Nephron progenitor cell (in vitro differentiated cells): ENCODE measurements at regions not wholly inside any gene's neighbourhood (a gene's known extent, or its start where the extent isn't known, plus 50 kb on each side); places are given as distances from the start of the nearest gene placed in this dataset.

Source experiments
- DNase-seq: peaks from one replicate; pipeline ENCODE4 v3.0.0; 2021
- H3K27ac Mint-ChIP-seq: 2 replicates; pipeline ENCODE4 v1.8.0; 2021; ENCODE audit warnings: mild to moderate bottlenecking, moderate library complexity, mixed read lengths
- H3K27me3 Mint-ChIP-seq: 2 replicates; pipeline ENCODE4 v1.8.0; 2021; ENCODE audit warnings: mild to moderate bottlenecking, low read depth, mixed read lengths; ENCODE audit not compliant: poor library complexity
- H3K36me3 Mint-ChIP-seq: 2 replicates; pipeline ENCODE4 v1.8.0; 2021; ENCODE audit warnings: low read depth, mixed read lengths
- H3K4me1 Mint-ChIP-seq: 2 replicates; pipeline ENCODE4 v1.8.0; 2021; ENCODE audit warnings: mixed read lengths
- H3K4me3 Mint-ChIP-seq: 2 replicates; pipeline ENCODE4 v1.8.0; 2021; ENCODE audit warnings: mild to moderate bottlenecking, moderate library complexity, mixed read lengths
- H3K9me3 Mint-ChIP-seq: 2 replicates; pipeline ENCODE4 v1.8.0; 2021; ENCODE audit warnings: mild to moderate bottlenecking, moderate library complexity, mixed read lengths
- TF ChIP-seq, protein P1 (sequence below): fragments of 200-600 bp; sonication (generic); IDR thresholded peaks from 2 replicates; pipeline ENCODE4 v1.5.0; 2021; ENCODE audit warnings: antibody characterized with exemption

DNA sequence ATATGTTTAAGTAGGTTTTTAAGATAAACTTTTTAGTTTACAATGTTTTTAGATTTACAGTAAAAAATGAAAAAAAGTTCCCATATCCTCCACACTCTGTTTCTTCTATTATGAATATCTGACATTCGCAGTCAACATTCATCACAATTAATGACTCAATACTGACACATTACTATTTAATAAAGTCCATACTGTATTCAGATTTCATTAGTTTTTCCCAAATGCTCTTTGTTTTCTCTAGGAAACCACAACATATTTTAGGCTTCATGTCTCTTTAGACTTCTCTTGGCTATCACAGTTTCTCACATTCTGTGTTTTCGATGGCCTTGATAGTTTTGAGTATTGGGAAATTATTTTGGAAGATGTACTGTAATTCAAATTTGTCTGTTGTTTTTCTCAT, 399.8 kb downstream of the SLC6A15 start:
- TF ChIP-seq, protein P1, sequence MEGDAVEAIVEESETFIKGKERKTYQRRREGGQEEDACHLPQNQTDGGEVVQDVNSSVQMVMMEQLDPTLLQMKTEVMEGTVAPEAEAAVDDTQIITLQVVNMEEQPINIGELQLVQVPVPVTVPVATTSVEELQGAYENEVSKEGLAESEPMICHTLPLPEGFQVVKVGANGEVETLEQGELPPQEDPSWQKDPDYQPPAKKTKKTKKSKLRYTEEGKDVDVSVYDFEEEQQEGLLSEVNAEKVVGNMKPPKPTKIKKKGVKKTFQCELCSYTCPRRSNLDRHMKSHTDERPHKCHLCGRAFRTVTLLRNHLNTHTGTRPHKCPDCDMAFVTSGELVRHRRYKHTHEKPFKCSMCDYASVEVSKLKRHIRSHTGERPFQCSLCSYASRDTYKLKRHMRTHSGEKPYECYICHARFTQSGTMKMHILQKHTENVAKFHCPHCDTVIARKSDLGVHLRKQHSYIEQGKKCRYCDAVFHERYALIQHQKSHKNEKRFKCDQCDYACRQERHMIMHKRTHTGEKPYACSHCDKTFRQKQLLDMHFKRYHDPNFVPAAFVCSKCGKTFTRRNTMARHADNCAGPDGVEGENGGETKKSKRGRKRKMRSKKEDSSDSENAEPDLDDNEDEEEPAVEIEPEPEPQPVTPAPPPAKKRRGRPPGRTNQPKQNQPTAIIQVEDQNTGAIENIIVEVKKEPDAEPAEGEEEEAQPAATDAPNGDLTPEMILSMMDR, result no peak
- Mint-ChIP-seq H3K4me3 (no peak overlapping the region), H3K4me1 (peaks cover 19% of the 10 kb centered on the region), H3K27me3 (no peaks in the 10 kb centered on the region), H3K9me3 (no peaks in the 10 kb centered on the region), H3K36me3 (no peaks in the 10 kb centered on the region), H3K27ac (no peak overlapping the region)
- DNase-seq, result no peak

DNA sequence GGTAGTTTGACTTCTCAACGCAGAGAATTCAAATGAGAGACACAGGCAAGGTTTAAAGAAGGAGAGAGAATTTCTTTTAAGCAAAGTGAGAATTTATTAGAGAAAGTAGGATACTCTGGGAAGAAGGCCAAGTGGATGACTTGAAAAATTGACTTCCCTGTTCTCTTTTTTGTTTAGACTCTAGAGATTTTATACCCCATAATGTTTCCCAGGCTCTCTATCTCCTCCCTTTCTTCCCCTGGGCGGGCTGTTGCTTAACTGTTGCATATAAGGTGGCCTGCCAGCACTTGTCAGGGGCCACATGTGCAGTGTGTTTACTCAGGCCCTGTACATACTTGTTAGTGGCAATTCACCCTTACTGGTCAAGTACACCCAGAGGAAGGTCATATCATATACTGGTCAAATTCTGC, 403.7 kb downstream of the SLC6A15 start:
- Mint-ChIP-seq H3K4me1 (peaks cover 21% of the 10 kb centered on the region), H3K27ac (no peak overlapping the region), H3K36me3 (no peaks in the 10 kb centered on the region), H3K4me3 (no peak overlapping the region), H3K9me3 (no peaks in the 10 kb centered on the region), H3K27me3 (no peaks in the 10 kb centered on the region)
- no peak for DNase-seq
- TF ChIP-seq, protein P1, result no peak

DNA sequence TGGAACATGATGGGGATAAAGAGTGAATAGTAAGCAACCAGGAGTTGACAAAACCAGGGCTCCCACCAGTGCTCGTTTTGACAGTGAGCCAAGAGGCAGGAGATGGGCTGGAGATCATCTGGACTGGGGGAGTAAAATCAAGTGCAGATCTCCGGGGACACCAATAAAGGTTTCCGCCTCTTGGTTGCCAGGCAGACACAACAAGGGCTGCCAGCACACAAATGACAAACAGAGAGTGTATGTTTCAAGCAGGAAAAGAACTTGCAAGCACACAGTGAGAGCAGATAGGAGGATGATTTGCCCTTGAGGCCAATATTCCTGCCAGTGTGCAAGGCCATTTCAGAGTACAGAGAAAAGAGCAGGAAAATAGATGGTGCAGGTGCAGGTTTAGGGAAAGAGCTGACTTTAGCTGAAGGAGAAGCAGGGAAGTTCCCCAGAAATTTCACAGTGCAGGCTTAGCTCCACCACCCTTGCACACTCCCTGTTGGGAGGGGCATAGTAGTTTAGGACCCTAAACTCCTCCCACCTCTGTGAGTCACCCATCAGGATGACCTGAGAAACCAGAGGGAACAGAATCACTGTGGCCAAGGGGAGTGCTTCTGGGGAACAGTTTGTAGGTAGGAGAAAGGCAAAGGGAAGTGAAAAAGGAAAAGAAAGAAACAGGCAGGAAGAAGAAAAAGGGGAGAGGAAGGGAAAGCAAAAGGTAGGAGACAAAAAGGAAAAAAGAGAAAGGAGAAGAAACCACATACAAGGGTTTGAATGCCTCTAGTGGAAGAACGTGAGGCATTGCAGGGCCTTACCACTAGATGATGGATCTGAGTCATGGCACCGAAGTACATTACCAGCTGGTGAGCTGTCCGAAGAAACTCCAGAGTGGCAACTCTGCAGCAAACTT, 404.4 kb downstream of the SLC6A15 start:
- Mint-ChIP-seq H3K36me3 (no peaks in the 10 kb centered on the region), H3K27ac (peak overlapping the region; percentile 11), H3K4me1 (peaks cover 22% of the 10 kb centered on the region), H3K27me3 (no peaks in the 10 kb centered on the region), H3K9me3 (no peaks in the 10 kb centered on the region), H3K4me3 (peak overlapping the region; percentile 28)
- DNase-seq, result peak; percentile 3
- TF ChIP-seq, protein P1, result peak; percentile 18

DNA sequence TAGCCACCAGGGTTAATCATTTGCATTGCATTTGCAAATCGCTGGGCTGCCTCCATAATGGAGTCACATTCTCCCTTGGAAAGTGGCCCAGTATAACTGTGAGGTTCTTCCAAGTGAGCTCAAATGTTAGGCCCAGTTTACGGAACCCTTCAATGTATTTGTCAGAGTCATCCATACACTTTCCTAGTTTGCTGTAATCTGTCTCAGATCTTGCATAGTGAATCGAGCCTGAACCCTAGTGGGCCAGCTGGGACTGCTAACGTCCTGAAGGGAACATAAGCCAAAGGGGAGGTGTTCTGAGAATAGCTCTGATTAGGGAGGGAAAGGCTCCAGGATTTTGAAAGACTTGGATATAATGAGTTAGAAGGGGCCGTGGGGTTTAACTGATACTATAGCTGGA, 406.3 kb downstream of the SLC6A15 start:
- TF ChIP-seq, protein P1, result no peak
- Mint-ChIP-seq H3K27me3 (no peaks in the 10 kb centered on the region), H3K36me3 (no peaks in the 10 kb centered on the region), H3K9me3 (no peaks in the 10 kb centered on the region), H3K27ac (no peak overlapping the region), H3K4me3 (no peak overlapping the region), H3K4me1 (peaks cover 28% of the 10 kb centered on the region)
- DNase-seq, result no peak

DNA sequence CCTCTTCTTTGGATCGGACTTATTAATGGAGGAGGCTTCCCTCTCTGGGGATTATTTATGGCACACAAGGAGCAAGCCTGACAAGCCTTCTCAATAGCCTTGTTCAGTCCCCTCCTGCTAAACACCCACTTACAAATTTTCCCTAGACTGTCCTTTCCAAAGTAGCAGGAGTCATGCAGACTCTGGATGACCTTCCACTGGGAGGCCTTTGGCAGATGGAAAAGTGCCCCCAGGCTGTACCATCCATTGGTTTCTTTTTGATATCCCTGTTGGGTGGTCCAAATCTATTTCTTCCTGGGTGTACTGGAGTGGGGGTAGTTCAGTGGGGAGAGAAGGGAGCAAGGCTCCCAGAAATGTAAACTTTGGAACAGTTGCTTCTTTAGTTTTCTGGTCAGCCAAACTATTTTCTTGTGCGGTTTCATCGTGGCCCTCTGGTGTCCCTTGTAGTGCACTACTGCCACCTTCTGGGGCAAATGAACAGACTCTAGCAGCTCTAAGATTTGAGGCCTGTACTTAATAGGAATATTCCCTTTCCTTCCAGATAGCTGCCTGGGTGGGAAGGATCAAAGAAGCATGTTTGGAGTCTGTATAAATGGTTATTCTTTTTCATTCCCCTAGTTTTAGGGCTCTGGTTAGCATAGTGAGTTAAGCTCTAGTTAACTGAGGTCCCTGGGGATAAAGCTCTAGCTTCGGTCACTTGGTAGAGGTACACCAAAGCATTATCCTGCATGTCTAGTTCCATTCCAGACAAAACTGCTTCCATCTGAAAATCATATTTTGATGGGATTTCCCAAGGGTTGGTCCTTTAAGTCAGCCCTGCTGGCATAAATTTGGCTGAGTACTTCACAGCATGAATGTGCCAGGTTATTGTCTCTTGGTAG, 409.5 kb downstream of the SLC6A15 start:
- Mint-ChIP-seq H3K4me3 (no peak overlapping the region), H3K27me3 (no peaks in the 10 kb centered on the region)

More for the DNA sequence above, 409.5 kb downstream of the SLC6A15 start:
- DNase-seq, result peak; percentile 63
- no peaks in the 10 kb centered on the region for H3K9me3 Mint-ChIP-seq
- H3K4me1 Mint-ChIP-seq, result peaks cover 13% of the 10 kb centered on the region
- H3K27ac Mint-ChIP-seq, result no peak overlapping the region
- TF ChIP-seq, protein P1, result peak; percentile 77
- H3K36me3 Mint-ChIP-seq, result no peaks in the 10 kb centered on the region
